Neuronal stem cell (in vitro differentiated cells): ENCODE measurements at regions not wholly inside any gene's neighbourhood (a gene's known extent, or its start where the extent isn't known, plus 50 kb on each side); places are given as distances from the start of the nearest gene placed in this dataset.
"Not testable (repeated sequence)": the region's sequence is repeated elsewhere in the genome, so short reads cannot be mapped to it uniquely, and the experiment has no call there.

Experiments used
- DNase-seq: peaks from one replicate; pipeline ENCODE4 v3.0.0-alpha.2; 2013; ENCODE audit warnings: low spot score
- H2AFZ ChIP-seq: one replicate; pipeline ENCODE4 v1.6.1; 2013; ENCODE audit warnings: mild to moderate bottlenecking, low read length, inconsistent platforms
- H2AK5ac ChIP-seq: 2 replicates; pipeline ENCODE4 v1.6.1; 2013; ENCODE audit warnings: low read depth, mild to moderate bottlenecking, inconsistent platforms, low read length, moderate library complexity, mixed read lengths
- H2BK120ac ChIP-seq: 2 replicates; pipeline ENCODE4 v1.6.1; 2013; ENCODE audit warnings: low read depth, mild to moderate bottlenecking, inconsistent platforms, low read length, moderate library complexity, mixed read lengths
- H2BK12ac ChIP-seq: one replicate; pipeline ENCODE4 v1.6.1; 2013; ENCODE audit warnings: low read length, inconsistent platforms
- H2BK15ac ChIP-seq: 2 replicates; pipeline ENCODE4 v1.6.1; 2013; ENCODE audit warnings: mild to moderate bottlenecking, low read length, inconsistent platforms, mixed read lengths
- H2BK5ac ChIP-seq: one replicate; pipeline ENCODE4 v1.6.1; 2013; ENCODE audit warnings: inconsistent platforms, mild to moderate bottlenecking, low read length, moderate library complexity
- H3K14ac ChIP-seq: one replicate; pipeline ENCODE4 v1.6.1; 2013; ENCODE audit warnings: low read length, inconsistent platforms
- H3K18ac ChIP-seq: 2 replicates; pipeline ENCODE4 v1.6.1; 2013; ENCODE audit warnings: low read length, inconsistent platforms
- H3K23ac ChIP-seq: 2 replicates; pipeline ENCODE4 v1.6.1; 2013; ENCODE audit warnings: low read depth, mild to moderate bottlenecking, mixed read lengths, low read length, inconsistent platforms; ENCODE audit not compliant: poor library complexity
- H3K27ac ChIP-seq: replicated peaks from 3 replicates; pipeline ENCODE4 v1.5.1; 2013; ENCODE audit warnings: low read length, inconsistent platforms
- H3K27me3 ChIP-seq, 3 experiments: 2 replicates each; pipeline ENCODE4 v1.6.1; 2013; ENCODE audit warnings: low read length in 3 of 3, mild to moderate bottlenecking in 2 of 3, inconsistent platforms in 1 of 3, low read depth in 1 of 3, mixed read lengths in 1 of 3, moderate library complexity in 1 of 3; ENCODE audit not compliant: control insufficient read depth in 3 of 3, insufficient read depth in 3 of 3
- H3K36me3 ChIP-seq, 2 donors: replicated peaks in 1 of 2; 2 replicates each; pipeline ENCODE4 v1.6.1; 2013; ENCODE audit warnings: low read length in 2 of 2; ENCODE audit not compliant: control insufficient read depth in 2 of 2, insufficient read depth in 2 of 2
- H3K4ac ChIP-seq: 2 replicates; pipeline ENCODE4 v1.6.1; 2013; ENCODE audit warnings: inconsistent platforms, mild to moderate bottlenecking, low read length, moderate library complexity
- H3K4me1 ChIP-seq, 2 donors: 1 replicate in 1 of 2; 2 replicates in 1 of 2; pipeline ENCODE4 v1.6.1; 2013; ENCODE audit warnings: low read length in 2 of 2, low read depth in 1 of 2; ENCODE audit not compliant: control insufficient read depth in 2 of 2, insufficient read depth in 1 of 2
- H3K4me2 ChIP-seq: one replicate; pipeline ENCODE4 v1.6.1; 2013; ENCODE audit warnings: mild to moderate bottlenecking, low read length, inconsistent platforms; ENCODE audit not compliant: insufficient read depth, poor library complexity, severe bottlenecking
- H3K4me3 ChIP-seq, 2 donors: 2 replicates each; pipeline ENCODE4 v1.5.1; 2013; ENCODE audit warnings: low read length in 2 of 2, mild to moderate bottlenecking in 2 of 2, inconsistent platforms in 1 of 2, moderate library complexity in 1 of 2
- H3K79me1 ChIP-seq: one replicate; pipeline ENCODE4 v1.6.1; 2013; ENCODE audit warnings: low read depth, mild to moderate bottlenecking, inconsistent platforms, low read length, moderate library complexity
- H3K9ac ChIP-seq: one replicate; pipeline ENCODE4 v1.6.1; 2013; ENCODE audit warnings: mild to moderate bottlenecking, low read depth, low read length, inconsistent platforms; ENCODE audit not compliant: poor library complexity
- H3K9me3 ChIP-seq, 2 donors: replicated peaks in 1 of 2; 2 replicates each; pipeline versions ENCODE3 to v1.6.1; 2013; ENCODE audit warnings: low read length in 2 of 2, mild to moderate bottlenecking in 2 of 2, inconsistent platforms in 1 of 2, low read depth in 1 of 2, mixed read lengths in 1 of 2, moderate library complexity in 1 of 2; ENCODE audit not compliant: control insufficient read depth in 2 of 2, insufficient read depth in 1 of 2
- H4K8ac ChIP-seq: one replicate; pipeline ENCODE4 v1.6.1; 2013; ENCODE audit warnings: low read depth, mild to moderate bottlenecking, inconsistent platforms, low read length, moderate library complexity
- H4K91ac ChIP-seq: one replicate; pipeline ENCODE4 v1.6.1; 2013; ENCODE audit warnings: low read length, low read depth, mild to moderate bottlenecking, inconsistent platforms; ENCODE audit not compliant: poor library complexity
- WGBS, 2 donors: extraction: QIAGEN DNeasy Blood & Tissue Kit; methylation state at CpG; one replicate each; pipeline ENCODE4 v1.1.7; 2013; ENCODE audit warnings: missing lambda C conversion rate in 2 of 2, mixed read lengths in 1 of 2; ENCODE audit not compliant: insufficient read length in 2 of 2, insufficient replicate concordance in 1 of 2; ENCODE audit errors: extremely low coverage in 2 of 2; 5-methylcytosine and 5-hydroxymethylcytosine counted together

DNA sequence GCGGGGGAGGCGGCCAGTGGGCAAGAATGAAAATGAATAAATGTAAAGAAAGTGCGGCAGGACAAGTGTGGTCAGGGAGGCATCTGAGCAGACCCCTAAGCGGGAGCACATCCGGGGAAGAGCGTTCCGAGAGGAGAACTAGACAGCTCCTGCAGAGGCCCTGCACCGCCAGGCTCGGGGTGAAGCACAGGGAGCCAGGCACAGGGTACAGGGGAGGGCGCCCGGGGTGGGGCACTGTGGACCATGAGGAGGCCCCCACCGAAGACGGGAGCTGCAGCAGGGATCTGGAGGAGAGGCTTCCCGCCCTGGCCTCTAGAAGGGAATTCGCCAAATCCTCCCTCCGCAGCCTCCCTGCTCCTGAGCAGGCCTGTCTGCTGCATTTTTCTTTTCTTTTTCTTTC is 77.5 kb downstream of the KCNJ18 start:
- H3K18ac ChIP-seq, H2BK120ac ChIP-seq, H4K8ac ChIP-seq, H4K91ac ChIP-seq, H3K4me2 ChIP-seq, H3K36me3 ChIP-seq, DNase-seq, H3K4ac ChIP-seq, H3K9me3 ChIP-seq, H2BK12ac ChIP-seq, H3K27me3 ChIP-seq, H3K14ac ChIP-seq, H3K9ac ChIP-seq, H3K79me1 ChIP-seq, H2BK15ac ChIP-seq, H2AFZ ChIP-seq, H3K4me3 ChIP-seq, H3K23ac ChIP-seq, H2AK5ac ChIP-seq, H2BK5ac ChIP-seq, H3K27ac ChIP-seq, H3K4me1 ChIP-seq: not testable (repeated sequence)
- WGBS, 2 donors: no CpG with 5 or more reads among the region's 16 CpGs

DNA sequence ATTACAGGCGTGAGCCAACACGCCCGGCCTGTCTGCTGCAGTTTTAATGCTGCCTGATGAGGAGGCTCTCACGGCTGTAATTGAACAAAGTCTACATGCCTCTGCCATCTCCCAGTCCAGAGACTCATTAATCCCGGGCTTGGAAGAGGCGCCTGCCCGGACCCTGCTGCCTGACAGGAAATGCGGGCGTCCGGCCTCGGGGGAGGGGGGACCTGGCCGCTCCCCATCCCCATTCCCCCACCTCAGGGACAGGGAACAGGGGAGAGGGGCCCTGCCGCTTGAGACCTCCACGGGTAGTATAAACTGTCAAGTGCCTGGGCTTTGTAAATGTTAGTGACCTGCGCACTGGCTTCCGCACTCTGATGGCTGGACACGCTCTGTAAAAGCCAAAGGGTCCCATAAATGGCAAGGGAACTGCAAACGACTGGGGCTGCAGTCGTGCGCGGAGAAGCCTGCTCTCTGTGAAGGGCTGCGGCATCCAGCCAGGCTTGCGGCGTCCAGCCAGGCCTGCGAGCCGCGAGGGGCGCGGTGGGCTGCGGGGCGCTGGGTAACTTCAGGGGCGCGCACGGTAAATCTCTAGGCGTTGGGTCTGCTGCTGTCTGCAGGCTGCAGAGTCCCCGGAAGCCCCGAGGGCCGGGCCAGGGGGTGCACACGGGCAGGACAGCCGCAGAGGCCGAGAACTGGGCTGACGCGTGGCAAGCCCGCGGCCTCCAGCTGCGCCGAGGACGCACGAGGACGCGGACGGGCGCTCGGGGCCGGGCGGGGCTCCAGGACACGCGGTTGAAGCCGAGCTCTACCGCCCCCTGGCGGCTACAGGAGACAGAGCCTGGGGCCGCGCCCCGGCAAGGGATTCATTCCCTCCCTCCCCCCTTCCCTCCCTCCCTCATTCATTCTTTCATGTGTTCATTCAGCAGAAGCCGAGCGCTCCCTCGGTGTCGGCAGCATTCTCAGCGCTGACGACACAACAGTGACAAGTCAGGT is 78.4 kb downstream of the KCNJ18 start:
- not testable (repeated sequence) for H2BK5ac ChIP-seq, H3K36me3 ChIP-seq, H3K79me1 ChIP-seq, H2BK15ac ChIP-seq, H4K8ac ChIP-seq, H3K4me1 ChIP-seq, H3K23ac ChIP-seq, H3K27ac ChIP-seq, H3K27me3 ChIP-seq, H3K14ac ChIP-seq, H3K9me3 ChIP-seq, H2AFZ ChIP-seq, H4K91ac ChIP-seq, H3K4me2 ChIP-seq, H3K4ac ChIP-seq, H2AK5ac ChIP-seq, H3K4me3 ChIP-seq, H3K9ac ChIP-seq, DNase-seq, H2BK120ac ChIP-seq, H2BK12ac ChIP-seq, H3K18ac ChIP-seq
- WGBS, 2 donors: no CpG with 5 or more reads among the region's 70 CpGs

DNA sequence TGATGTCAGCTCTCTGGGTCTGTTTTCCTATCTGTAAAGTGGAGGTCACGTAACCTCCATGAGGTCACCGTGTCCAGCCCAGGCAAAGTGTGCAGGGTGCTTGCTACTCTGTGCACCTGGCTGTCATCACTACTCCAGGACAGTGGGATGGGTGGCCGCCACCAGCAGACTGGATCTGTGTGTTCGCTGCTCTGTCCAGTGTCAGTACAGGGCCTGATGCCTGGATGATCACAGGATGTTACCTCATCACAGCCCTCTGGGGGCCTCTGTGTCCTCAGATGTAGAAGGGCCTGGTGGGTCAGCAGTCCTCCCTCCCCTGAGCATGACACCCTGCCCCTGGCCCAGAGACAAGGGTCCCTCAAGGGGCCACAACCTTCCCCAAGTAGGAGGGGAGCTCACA is 80.0 kb downstream of the KCNJ18 start:
- Histone ChIP-seq H3K14ac (no peak overlapping the region), H3K9me3 (peaks cover 0 to 3% of the 10 kb centered on the region in 2 donors), H4K91ac (no peak overlapping the region), H3K36me3 (no peaks in the 10 kb centered on the region), H2BK12ac (no peak overlapping the region), H2BK15ac (no peak overlapping the region), H3K27ac (no peak overlapping the region), H2BK120ac (no peak overlapping the region), H3K18ac (no peak overlapping the region), H3K23ac (no peak overlapping the region), H4K8ac (no peak overlapping the region), H3K27me3 (no peaks in the 10 kb centered on the region), H2AK5ac (no peak overlapping the region), H3K4me2 (no peak overlapping the region), H3K4me3 (no peak overlapping the region), H3K79me1 (no peaks in the 10 kb centered on the region), H3K9ac (no peak overlapping the region), H3K4ac (no peak overlapping the region), H2BK5ac (no peak overlapping the region), H2AFZ (no peak overlapping the region), H3K4me1 (no peaks in the 10 kb centered on the region)
- DNase-seq: no peak
- no CpG with 5 or more reads among the region's 4 CpGs for WGBS, 2 donors

DNA sequence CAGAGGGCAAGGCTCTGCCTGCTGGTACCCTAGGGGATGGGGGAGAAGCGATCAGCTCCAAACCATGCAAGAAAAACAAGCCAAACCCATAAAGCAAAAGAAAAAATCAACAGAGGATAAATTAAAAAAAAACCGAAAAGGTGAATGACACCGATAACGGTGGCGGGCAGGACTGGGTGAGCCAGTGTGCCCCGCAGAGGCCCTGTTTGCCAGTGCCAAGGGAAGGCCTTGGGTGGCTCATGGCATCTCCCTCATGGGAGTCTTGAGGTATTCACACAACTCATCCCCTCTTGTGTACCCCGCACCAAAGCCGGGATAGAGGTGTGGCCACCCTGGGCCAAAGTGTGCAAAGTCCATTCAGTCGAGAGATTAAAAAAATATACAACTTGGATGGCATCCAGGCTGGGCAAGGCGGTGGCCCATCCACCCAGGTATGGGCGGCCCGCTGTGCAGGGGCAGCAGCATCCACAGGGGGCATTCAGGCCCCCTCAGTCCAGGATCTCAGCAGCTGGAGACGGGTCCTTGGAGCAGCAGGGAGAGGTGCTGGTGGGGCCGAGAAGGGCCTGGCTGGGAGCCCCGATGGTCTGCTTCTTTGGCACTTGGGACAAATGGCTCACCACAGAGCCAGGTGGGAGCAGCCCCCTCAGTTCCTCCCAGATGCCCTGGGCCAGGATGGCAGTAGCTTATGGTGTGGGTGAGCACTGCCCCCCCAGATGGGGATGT is 80.8 kb downstream of the KCNJ18 start:
- no CpG with 5 or more reads among the region's 15 CpGs for WGBS, 2 donors
- not testable (repeated sequence) for DNase-seq

More for the DNA sequence above, 80.8 kb downstream of the KCNJ18 start:
- H3K23ac ChIP-seq, H3K18ac ChIP-seq, H3K4me1 ChIP-seq, H3K4me3 ChIP-seq, H3K36me3 ChIP-seq, H3K27me3 ChIP-seq, H2AK5ac ChIP-seq, H3K27ac ChIP-seq, H2AFZ ChIP-seq, H3K14ac ChIP-seq, H2BK12ac ChIP-seq, H2BK15ac ChIP-seq, H3K4ac ChIP-seq, H3K79me1 ChIP-seq, H3K9ac ChIP-seq, H2BK5ac ChIP-seq, H4K91ac ChIP-seq, H3K9me3 ChIP-seq, H2BK120ac ChIP-seq, H3K4me2 ChIP-seq, H4K8ac ChIP-seq: not testable (repeated sequence)
